A549 (cell line): ENCODE measurements at regions not wholly inside any gene's neighbourhood (a gene's known extent, or its start where the extent isn't known, plus 50 kb on each side); places are given as distances from the start of the nearest gene placed in this dataset.

Experiments used
- ATAC-seq, 2 experiments: fragments of 200-7000 bp in 1 of 2; fragments of >200 bp in 1 of 2; cut with Nextera tagmentation in 1 of 2; cut with Tn5 transposase in 1 of 2; 3 replicates each; pipeline versions ENCODE4 v1.8.0 to v1.9.1; 2018 to 2020; ENCODE audit warnings: mild to moderate bottlenecking in 1 of 2, moderate library complexity in 1 of 2
- CTCF ChIA-PET: fragments of 300-600 bp; sonication (Branson Sonifier 250); formaldehyde crosslinking; extraction: SDS; loops from one replicate; lab custom pipeline; 2021; ENCODE audit warnings: antibody characterized with exemption, inconsistent platforms; lab: Yijun Ruan, JAX
- POLR2A ChIA-PET: fragments of 350-600 bp; formaldehyde crosslinking; extraction: SDS; loops from one replicate; lab custom pipeline; 2021; ENCODE audit warnings: antibody characterized with exemption, inconsistent platforms; lab: Yijun Ruan, JAX
- DNase-seq, 2 experiments: peaks; one replicate each; pipeline versions ENCODE4 v3.0.0 to v3.0.0-alpha.2; 2011 to 2016; ENCODE audit warnings: low read depth in 1 of 2, low spot score in 1 of 2
- FAIRE-seq: peaks from 2 replicates; lab custom pipeline; 2011; peaks lifted over from hg19 to GRCh38; lab: Jason Lieb, UNC
- H3K27ac ChIP-seq, 2 experiments: fragments of >200 bp; sonication (Bioruptor Twin); formaldehyde crosslinking; 3 replicates each; pipeline ENCODE4 v1.5.1; 2016 to 2017
- H3K4me1 ChIP-seq: fragments of >200 bp; sonication (Bioruptor Twin); formaldehyde crosslinking; 3 replicates; pipeline ENCODE4 v1.6.1; 2016
- H3K4me2 ChIP-seq: fragments of >200 bp; sonication (Bioruptor Twin); formaldehyde crosslinking; 3 replicates; pipeline ENCODE4 v1.6.1; 2016
- H3K4me3 ChIP-seq: fragments of >200 bp; sonication (Bioruptor Twin); formaldehyde crosslinking; 3 replicates; pipeline ENCODE4 v1.5.1; 2016
- H3K9me3 ChIP-seq: fragments of >200 bp; sonication (Bioruptor Twin); formaldehyde crosslinking; 3 replicates; pipeline ENCODE4 v1.6.1; 2016
- BHLHE40 ChIP-seq: IDR thresholded peaks from 2 replicates; pipeline ENCODE4 v1.6.1; 2012; ENCODE audit warnings: low read depth, low read length, inconsistent platforms
- CBX2 ChIP-seq: fragments of 200-600 bp; sonication (generic); IDR thresholded peaks from 2 replicates; pipeline ENCODE4 v1.6.1; 2016; ENCODE audit warnings: low read depth, mild to moderate bottlenecking, borderline replicate concordance
- CBX8 ChIP-seq: fragments of 200-600 bp; sonication (generic); IDR thresholded peaks from 2 replicates; pipeline ENCODE4 v1.6.1; 2016
- CHD4 ChIP-seq: fragments of 200-600 bp; sonication (generic); IDR thresholded peaks from 2 replicates; pipeline ENCODE4 v1.6.1; 2016; ENCODE audit warnings: antibody characterized with exemption, mild to moderate bottlenecking, borderline replicate concordance
- EHF ChIP-seq: fragments of 250-450 bp; sonication (Bioruptor Pico); IDR thresholded peaks from 2 replicates; pipeline ENCODE4 v1.5.0; 2020; ENCODE audit warnings: mild to moderate bottlenecking
- EHMT2 ChIP-seq: fragments of 200-600 bp; sonication (generic); IDR thresholded peaks from 2 replicates; pipeline ENCODE4 v1.6.1; 2016; ENCODE audit warnings: antibody characterized with exemption, low read depth, mild to moderate bottlenecking, moderate library complexity
- EP300 ChIP-seq, 2 experiments: fragments of >200 bp; sonication (Bioruptor Twin); formaldehyde crosslinking; IDR thresholded peaks; 2 replicates in 1 of 2; 3 replicates in 1 of 2; pipeline ENCODE4 v1.6.1; 2016 to 2017
- FOSB ChIP-seq: fragments of 250-450 bp; sonication (Bioruptor Pico); IDR thresholded peaks from 2 replicates; pipeline ENCODE4 v1.5.0; 2020; ENCODE audit warnings: mild to moderate bottlenecking, moderate library complexity
- GATA3 ChIP-seq: IDR thresholded peaks from 2 replicates; pipeline ENCODE4 v1.6.1; 2012; ENCODE audit warnings: borderline replicate concordance
- HEYL ChIP-seq: fragments of 250-450 bp; sonication (Bioruptor Pico); IDR thresholded peaks from 2 replicates; pipeline ENCODE4 v1.8.0; 2021; ENCODE audit warnings: mild to moderate bottlenecking, moderate library complexity
- HMGXB4 ChIP-seq: fragments of 250-450 bp; sonication (Bioruptor Pico); IDR thresholded peaks from 2 replicates; pipeline ENCODE4 v1.5.0; 2021; ENCODE audit warnings: mild to moderate bottlenecking, moderate library complexity, borderline replicate concordance
- HOXB5 ChIP-seq: fragments of 250-450 bp; sonication (Bioruptor Pico); IDR thresholded peaks from 2 replicates; pipeline ENCODE4 v1.5.0; 2020; ENCODE audit warnings: mild to moderate bottlenecking, moderate library complexity
- JUNB ChIP-seq: fragments of >200 bp; sonication (Bioruptor Twin); formaldehyde crosslinking; IDR thresholded peaks from 2 replicates; pipeline ENCODE4 v1.6.1; 2016
- KDM5A ChIP-seq: fragments of 200-600 bp; sonication (generic); IDR thresholded peaks from 2 replicates; pipeline ENCODE4 v1.6.1; 2016; ENCODE audit warnings: antibody characterized with exemption, mild to moderate bottlenecking
- MYC ChIP-seq: IDR thresholded peaks from 2 replicates; pipeline ENCODE4 v1.6.1; 2012; ENCODE audit warnings: mild to moderate bottlenecking, inconsistent platforms, low read length, improper control_type of control experiment, borderline replicate concordance
- NFE2L2 ChIP-seq: fragments of 150-350 bp; conservative IDR thresholded peaks from 2 replicates; pipeline ENCODE4 v1.6.1; 2014; ENCODE audit warnings: low read length
- NR3C1 ChIP-seq: fragments of >200 bp; sonication (Bioruptor Twin); formaldehyde crosslinking; IDR thresholded peaks from 3 replicates; pipeline ENCODE4 v1.6.1; 2017
- PBX3 ChIP-seq: IDR thresholded peaks from 2 replicates; pipeline ENCODE4 v1.6.1; 2012
- POLR2A ChIP-seq: IDR thresholded peaks from 2 replicates; pipeline ENCODE4 v1.6.1; 2012; ENCODE audit warnings: mild to moderate bottlenecking, low read length
- RFX5 ChIP-seq: fragments of 450-650 bp; IDR thresholded peaks from 2 replicates; pipeline ENCODE4 v1.7.1; 2014; ENCODE audit warnings: antibody characterized with exemption, mild to moderate bottlenecking, moderate library complexity
- TFCP2L1 ChIP-seq: fragments of 250-450 bp; sonication (Bioruptor Pico); IDR thresholded peaks from 2 replicates; pipeline ENCODE4 v1.5.0; 2021; ENCODE audit warnings: mild to moderate bottlenecking
- ZFP36 ChIP-seq: fragments of 450-650 bp; IDR thresholded peaks from 2 replicates; pipeline ENCODE4 v1.6.1; 2014; ENCODE audit warnings: borderline replicate concordance; ENCODE audit not compliant: partially characterized antibody
- ZNF302 ChIP-seq: fragments of 250-450 bp; sonication (Bioruptor Pico); IDR thresholded peaks from 2 replicates; pipeline ENCODE4 v1.9.0; 2021; ENCODE audit warnings: inconsistent platforms, mild to moderate bottlenecking, moderate library complexity
- ZSCAN20 ChIP-seq: fragments of 250-450 bp; sonication (Bioruptor Pico); IDR thresholded peaks from 2 replicates; pipeline ENCODE4 v1.8.0; 2022; ENCODE audit warnings: mild to moderate bottlenecking, moderate library complexity
- WGBS: methylation state at CpG from one replicate; pipeline ENCODE4 v1.1.6; 2017; ENCODE audit errors: missing lambda C conversion rate; 5-methylcytosine and 5-hydroxymethylcytosine counted together
- TF ChIP-seq, protein P1 (sequence below): fragments of 450-650 bp; IDR thresholded peaks from 2 replicates; pipeline ENCODE4 v1.6.1; 2014; ENCODE audit warnings: antibody characterized with exemption

DNA sequence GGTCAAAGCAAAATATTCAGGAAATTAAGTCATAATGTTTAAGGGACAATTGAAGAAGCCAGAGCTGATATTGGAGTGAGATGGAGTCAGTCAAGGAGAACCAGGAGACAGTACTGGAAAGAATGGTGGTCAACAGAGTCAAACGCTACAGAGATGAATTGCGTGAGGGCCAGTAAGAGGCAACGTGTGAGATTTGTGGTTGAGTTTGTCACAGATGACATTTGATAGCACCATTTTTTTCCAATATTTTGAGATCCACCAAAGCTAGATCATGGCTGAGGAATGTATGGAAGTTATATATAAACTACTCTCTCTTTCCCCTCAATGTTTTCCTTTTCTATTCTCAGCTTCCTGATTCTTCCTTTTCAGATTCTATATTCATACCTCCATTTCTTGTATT lies 375.1 kb upstream of the ROBO2 start:
- no peak overlapping the region for H3K27ac ChIP-seq
- no peak for FAIRE-seq
- TF ChIP-seq EHF (CRISPR knock-in tag), result no peak
- no peak for TF ChIP-seq KDM5A
- no peak for TF ChIP-seq ZSCAN20
- TF ChIP-seq ZNF302 (CRISPR knock-in tag), result no peak
- TF ChIP-seq EHMT2, result no peak
- TF ChIP-seq, protein P1, sequence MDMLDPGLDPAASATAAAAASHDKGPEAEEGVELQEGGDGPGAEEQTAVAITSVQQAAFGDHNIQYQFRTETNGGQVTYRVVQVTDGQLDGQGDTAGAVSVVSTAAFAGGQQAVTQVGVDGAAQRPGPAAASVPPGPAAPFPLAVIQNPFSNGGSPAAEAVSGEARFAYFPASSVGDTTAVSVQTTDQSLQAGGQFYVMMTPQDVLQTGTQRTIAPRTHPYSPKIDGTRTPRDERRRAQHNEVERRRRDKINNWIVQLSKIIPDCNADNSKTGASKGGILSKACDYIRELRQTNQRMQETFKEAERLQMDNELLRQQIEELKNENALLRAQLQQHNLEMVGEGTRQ, result no peak
- TF ChIP-seq ZFP36, result no peak
- no peak for TF ChIP-seq CHD4
- no peak for TF ChIP-seq GATA3
- TF ChIP-seq POLR2A, result no peak
- no peak for TF ChIP-seq CBX8
- no peak for TF ChIP-seq MYC
- TF ChIP-seq HMGXB4, result no peak
- TF ChIP-seq HEYL (CRISPR knock-in tag), result no peak
- TF ChIP-seq RFX5, result no peak
- TF ChIP-seq, all 56 proteins: peak for 0
- ATAC-seq (no peak), DNase-seq (no peak)
- Histone ChIP-seq H3K4me3 (no peak overlapping the region), H3K9me3 (no peaks in the 10 kb centered on the region; the same call in 2 of the 3 replicates), H3K4me1 (no peaks in the 10 kb centered on the region), H3K4me2 (no peak overlapping the region)
- CTCF ChIA-PET, result no interaction called here
- POLR2A ChIA-PET, result no interaction called here
- 37% methylated on average over 3 of the region's 3 CpGs for WGBS

DNA sequence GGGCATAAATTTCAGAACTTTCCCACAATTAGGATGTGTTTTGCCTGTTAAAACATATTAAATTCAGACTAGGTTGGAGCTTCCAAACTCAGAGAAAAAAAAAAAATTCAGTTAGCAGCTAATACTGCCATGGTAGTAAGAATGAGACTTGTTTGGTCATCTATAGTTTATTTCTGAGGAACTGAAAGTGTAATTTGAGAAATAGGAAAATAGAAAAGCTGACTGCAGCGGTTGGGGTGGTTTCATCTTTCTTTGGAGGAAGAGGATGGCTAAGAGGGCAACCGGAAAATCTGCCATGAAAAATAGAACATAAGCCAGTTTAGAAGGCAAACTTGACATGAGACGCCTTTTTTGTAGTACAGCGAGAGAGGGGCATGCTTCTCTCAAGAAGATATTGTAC lies 371.2 kb upstream of the ROBO2 start:
- 35% methylated on average over 4 of the region's 4 CpGs for WGBS
- no peak for TF ChIP-seq ZFP36
- H3K4me1 ChIP-seq, result no peaks in the 10 kb centered on the region
- no peak overlapping the region for H3K27ac ChIP-seq
- DNase-seq (no peak), ATAC-seq (no peak), FAIRE-seq (no peak)
- CTCF ChIA-PET, result no interaction called here
- POLR2A ChIA-PET, result no interaction called here
- no peak overlapping the region for H3K4me3 ChIP-seq
- H3K4me2 ChIP-seq, result no peak overlapping the region
- no peaks in the 10 kb centered on the region for H3K9me3 ChIP-seq

DNA sequence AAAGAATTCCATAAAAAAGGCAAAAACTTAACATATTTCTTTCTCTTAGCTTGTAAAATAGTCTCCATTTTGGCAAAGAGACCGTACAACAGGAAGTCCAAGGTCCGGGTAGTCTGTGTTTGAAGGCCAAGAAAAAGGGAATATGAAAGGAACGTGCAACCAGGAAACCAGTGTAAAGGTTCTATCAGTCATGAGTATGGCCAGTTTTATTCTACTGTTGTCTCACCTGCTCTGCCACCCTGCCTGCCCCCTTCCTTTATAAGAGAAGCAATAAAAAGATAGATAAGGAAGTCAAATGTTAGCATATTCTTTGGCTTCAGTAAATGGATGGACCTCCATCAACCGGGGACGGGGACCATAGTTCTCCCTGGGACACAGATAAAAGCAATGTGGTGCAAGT lies 370.6 kb upstream of the ROBO2 start:
- Histone ChIP-seq H3K27ac (no peak overlapping the region), H3K9me3 (no peaks in the 10 kb centered on the region), H3K4me3 (no peak overlapping the region), H3K4me2 (no peak overlapping the region), H3K4me1 (no peaks in the 10 kb centered on the region)
- no peak for ATAC-seq
- 13% methylated on average over 5 of the region's 5 CpGs for WGBS
- TF ChIP-seq EP300 (IDR thresholded peaks at IDR 0.05) (no peak), RFX5 (no peak), TFCP2L1 (no peak)
- CTCF ChIA-PET, result interaction anchor here (0.6 kb wide), 1 partner anchor 91 kb away, joined by 3 read pairs; no protein-coding TSS in a partner anchor
- no peak for FAIRE-seq
- POLR2A ChIA-PET, result no interaction called here
- no peak for DNase-seq

DNA sequence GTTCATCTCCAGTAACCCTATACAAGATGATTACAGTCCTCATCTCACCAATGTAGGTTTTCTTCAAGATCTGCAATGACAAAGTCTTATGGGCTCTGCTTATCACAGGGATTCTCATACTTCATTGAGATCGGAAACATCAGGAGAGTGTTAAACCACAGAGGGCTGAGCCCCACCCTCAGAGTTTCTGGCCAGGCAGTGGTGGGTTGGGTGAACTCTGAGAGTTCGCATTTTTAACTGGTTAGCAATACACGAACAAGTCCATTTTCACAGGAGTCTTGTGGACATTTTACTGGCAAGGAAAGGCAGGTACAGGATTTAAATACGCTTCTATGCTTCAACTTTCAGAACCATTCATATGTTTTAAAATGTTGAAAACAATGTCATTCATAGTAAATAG lies 366.7 kb upstream of the ROBO2 start:
- no peak for TF ChIP-seq CBX2
- TF ChIP-seq BHLHE40, result no peak
- TF ChIP-seq, protein P1, result no peak
- TF ChIP-seq NFE2L2, result no peak
- TF ChIP-seq JUNB, result no peak
- no peak for TF ChIP-seq TFCP2L1
- TF ChIP-seq NR3C1, result no peak
- TF ChIP-seq ZFP36, result no peak
- TF ChIP-seq FOSB (CRISPR knock-in tag), result no peak
- no peak for TF ChIP-seq EHMT2
- TF ChIP-seq GATA3, result no peak
- no peak for TF ChIP-seq PBX3
- TF ChIP-seq HOXB5, result no peak
- ChIA-PET POLR2A (no interaction called here), CTCF (no interaction called here)
- DNase-seq (no peak), ATAC-seq (no peak), FAIRE-seq (no peak)
- Histone ChIP-seq H3K4me1 (no peaks in the 10 kb centered on the region), H3K4me3 (no peak overlapping the region), H3K4me2 (no peak overlapping the region), H3K27ac (no peak overlapping the region), H3K9me3 (no peaks in the 10 kb centered on the region; the same call in 2 of the 3 replicates)
- 14% methylated on average over 4 of the region's 4 CpGs for WGBS
